Adipose tissue (tissue), 3 donors: ENCODE measurements at regions not wholly inside any gene's neighbourhood (a gene's known extent, or its start where the extent isn't known, plus 50 kb on each side); places are given as distances from the start of the nearest gene placed in this dataset.

Experiments
- H3K27ac ChIP-seq: one replicate; pipeline ENCODE4 v1.5.1; 2013; ENCODE audit warnings: low read depth, low read length
- WGBS, 3 donors: extraction: QIAGEN DNeasy Blood & Tissue Kit; methylation state at CpG; one replicate each; pipeline ENCODE4 v1.1.7; 2013; 5-methylcytosine and 5-hydroxymethylcytosine counted together
- donor health status: healthy with polysubstance abuse.
- donor health status: Bipolar disorder and iron deficiency.
- donor health status: healthy.

DNA sequence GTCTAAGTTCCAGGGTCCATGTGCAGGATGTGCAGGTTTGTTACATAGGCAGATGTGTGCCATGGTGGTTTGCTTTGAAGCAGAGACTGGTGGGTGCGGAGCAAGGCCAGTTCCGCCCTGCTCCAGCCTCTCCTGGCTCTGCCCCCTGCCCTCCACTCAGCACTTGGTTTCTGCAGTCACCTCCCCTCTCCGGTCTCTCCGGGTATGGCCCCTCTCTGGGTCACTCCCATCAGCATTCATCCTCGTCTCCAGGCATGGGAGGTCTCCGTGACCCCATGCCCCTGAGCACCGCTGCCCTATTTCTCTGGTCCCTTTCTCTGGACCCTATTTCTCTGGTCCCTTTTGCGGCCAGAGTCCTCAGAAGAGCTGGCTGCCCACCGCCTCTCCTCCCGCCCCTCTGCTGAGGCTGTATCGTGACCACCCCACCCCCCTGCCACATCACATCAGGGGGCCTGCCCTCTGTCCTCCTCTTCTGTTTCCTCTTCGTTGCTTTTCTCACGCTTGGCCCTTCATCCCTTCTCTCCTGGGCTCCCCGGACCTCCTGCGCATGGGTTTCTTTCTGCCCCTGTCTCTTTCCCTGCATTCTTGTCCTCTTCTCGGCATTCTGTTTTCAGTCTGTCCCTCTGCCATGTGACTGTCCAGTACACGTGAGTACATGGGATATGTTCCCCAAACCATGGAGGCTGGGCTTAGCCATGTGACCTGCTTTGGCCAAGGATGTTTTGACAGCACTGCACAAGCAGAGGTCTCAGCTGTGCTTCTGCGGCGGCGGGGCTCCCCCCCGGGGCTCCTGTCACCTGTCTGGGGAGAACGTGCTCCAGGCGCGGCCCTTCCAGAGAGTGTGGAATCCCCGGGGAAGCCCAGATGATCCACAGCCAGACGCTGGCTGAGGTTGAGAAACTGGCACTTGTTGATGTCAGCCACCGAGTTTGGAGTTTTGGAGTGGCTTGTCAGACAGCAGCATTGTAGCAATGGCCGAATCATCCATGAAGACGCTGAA is 54.4 kb upstream of the C1orf174 start:
- 31 to 43% (median 36%) methylated on average over 29 of the region's 29 CpGs for WGBS, 3 donors
- no peak overlapping the region for H3K27ac ChIP-seq

DNA sequence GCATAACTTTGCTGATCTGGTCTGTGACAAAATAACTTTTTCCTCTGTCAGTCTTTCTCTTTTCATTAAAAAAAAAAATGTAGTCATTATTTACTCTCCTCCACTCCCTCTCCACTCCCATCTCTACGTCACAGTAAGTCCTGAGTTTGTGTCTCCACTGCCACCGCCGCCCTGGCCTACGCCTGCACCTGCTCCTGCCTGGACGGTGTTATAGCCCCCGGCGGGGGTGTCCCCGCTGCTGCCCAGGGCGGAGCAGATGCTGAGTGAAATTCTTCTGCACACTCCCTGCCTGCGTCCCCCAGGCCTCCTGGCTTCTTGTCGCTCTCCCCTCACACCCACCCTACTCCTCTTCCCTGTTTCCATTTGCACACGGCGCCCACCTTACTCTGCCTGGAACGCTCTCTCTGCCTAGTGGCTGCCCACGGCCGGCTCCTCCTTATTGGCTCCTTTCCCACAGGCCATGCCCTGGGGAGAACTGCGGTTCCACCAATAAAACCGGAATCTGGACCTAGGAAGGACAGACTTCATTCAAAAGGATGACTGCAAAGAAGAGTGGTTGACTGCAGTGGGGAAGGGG is 55.2 kb upstream of the C1orf174 start:
- WGBS, 3 donors, result 63 to 66% (median 66%) methylated on average over 18 of the region's 18 CpGs
- no peak overlapping the region for H3K27ac ChIP-seq

DNA sequence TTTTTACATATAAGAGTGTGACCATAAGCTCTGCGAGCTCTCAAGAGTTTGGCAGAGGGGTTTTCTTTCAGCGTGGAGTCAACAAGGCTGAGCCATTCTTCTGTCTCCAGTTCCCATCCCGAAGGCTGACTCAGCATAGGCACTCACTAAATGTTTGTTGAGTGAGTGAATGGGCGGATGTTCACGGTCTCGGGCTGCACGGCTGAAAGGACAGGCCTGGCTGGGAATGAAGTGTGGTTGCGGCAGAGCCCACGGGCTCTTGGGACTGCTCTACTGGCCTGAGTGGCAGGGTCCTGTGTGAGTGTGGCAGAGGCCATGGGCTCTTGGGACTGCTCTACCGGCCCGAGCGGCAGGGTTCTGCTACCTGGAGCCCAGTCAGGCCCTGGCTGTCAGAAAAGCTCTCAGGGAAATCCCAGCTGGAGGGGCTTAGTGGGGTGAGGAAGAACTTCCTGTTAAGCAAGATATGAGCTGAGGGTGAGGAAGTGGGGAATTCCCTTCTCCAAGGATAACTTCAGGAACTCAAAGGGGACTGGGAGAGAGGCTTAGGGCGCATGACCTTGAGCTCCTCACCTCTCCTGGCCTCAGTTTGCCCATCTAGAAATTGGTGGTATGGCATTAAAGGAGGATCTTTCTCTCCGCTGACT is 56.6 kb upstream of the C1orf174 start:
- WGBS, 3 donors, result 65 to 77% (median 73%) methylated on average over 14 of the region's 14 CpGs
- H3K27ac ChIP-seq, result no peak overlapping the region

DNA sequence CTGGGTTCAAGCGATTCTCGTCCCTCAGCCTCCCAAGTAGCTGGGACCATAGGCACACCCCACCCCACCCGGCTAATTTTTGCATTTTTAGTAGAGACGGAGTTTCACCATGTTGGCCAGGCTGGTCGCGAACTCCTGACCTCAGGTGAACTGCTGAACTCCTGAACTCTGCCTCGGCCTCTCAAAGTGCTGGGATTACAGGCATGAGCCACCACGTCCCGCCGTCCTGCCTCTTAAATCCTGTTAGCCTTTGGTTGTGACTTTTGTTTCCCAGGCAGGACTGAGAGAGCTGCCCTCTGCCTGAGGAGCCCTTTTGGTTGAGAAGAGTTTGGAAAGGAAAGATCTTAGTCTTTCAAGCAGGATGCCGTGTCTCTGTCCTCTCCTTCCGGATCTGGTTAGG is 59.3 kb upstream of the C1orf174 start:
- no peak overlapping the region for H3K27ac ChIP-seq
- 73 to 77% (median 77%) methylated on average over 12 of the region's 12 CpGs for WGBS, 3 donors

DNA sequence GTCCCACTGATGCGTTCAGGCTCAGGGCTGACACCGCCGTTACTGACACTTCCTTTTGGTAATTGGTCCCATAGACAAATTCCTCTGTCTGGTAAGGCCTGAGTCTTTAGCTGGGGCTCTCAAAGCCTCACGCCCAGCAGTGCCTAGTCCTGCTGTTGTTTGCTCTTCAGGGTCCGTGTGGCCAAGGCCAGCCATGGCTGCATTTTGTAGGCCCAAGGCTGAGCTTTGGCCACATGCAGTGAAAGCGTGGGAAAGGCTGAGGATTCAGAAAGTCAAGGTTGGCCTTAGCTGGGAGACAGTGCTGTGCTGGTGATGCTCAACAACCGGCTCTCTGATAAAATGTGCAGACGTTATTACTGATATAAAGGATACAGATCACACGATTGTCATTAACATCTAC is 63.5 kb upstream of the C1orf174 start:
- H3K27ac ChIP-seq, result no peak overlapping the region
- 76 to 86% (median 85%) methylated on average over 9 of the region's 9 CpGs for WGBS, 3 donors

GRCh38 chr1:3965693-3966092 is 65.6 kb upstream of the C1orf174 start:
- no peak overlapping the region for H3K27ac ChIP-seq
- WGBS, 3 donors, result 81 to 95% (median 95%) methylated on average over 6 of the region's 6 CpGs

- no peak overlapping the region for H3K27ac ChIP-seq
- 48 to 63% (median 54%) methylated on average over 10 of the region's 10 CpGs for WGBS, 3 donors
Measured at GRCh38 chr1:3968851-3969250, 68.8 kb upstream of the C1orf174 start.

DNA sequence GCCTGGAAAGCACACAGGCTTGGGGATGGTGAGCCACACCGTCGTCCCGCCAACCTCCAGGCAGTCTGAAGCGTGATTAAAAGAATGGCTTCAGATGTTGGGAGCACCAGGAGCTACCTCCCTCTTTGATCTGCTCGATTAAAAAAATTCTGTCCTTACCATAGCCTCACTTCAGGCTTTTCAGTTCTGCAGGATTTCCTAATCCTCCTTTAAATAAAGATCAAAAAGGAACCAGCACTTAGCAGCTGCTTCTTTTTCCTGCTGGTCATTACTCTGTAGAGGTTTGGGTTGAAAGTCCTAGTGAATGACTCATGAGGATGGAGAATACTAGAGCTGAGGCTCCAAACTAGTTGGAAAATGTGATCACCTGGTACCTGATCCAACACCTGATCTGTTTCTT is 71.9 kb upstream of the C1orf174 start:
- no peak overlapping the region for H3K27ac ChIP-seq
- 59 to 83% (median 74%) methylated on average over 5 of the region's 5 CpGs for WGBS, 3 donors

- WGBS, 3 donors, result 75 to 85% (median 82%) methylated on average over 25 of the region's 25 CpGs
Measured at GRCh38 chr1:3975903-3976630, 76.0 kb upstream of the C1orf174 start.

GRCh38 chr1:3976821-3977220 is 76.7 kb upstream of the C1orf174 start:
- H3K27ac ChIP-seq, result no peak overlapping the region
- WGBS, 3 donors, result 83 to 93% (median 91%) methylated on average over 23 of the region's 23 CpGs

More at GRCh38 chr1:3975903-3976630, 76.0 kb upstream of the C1orf174 start:
- H3K27ac ChIP-seq, result no peak overlapping the region

DNA sequence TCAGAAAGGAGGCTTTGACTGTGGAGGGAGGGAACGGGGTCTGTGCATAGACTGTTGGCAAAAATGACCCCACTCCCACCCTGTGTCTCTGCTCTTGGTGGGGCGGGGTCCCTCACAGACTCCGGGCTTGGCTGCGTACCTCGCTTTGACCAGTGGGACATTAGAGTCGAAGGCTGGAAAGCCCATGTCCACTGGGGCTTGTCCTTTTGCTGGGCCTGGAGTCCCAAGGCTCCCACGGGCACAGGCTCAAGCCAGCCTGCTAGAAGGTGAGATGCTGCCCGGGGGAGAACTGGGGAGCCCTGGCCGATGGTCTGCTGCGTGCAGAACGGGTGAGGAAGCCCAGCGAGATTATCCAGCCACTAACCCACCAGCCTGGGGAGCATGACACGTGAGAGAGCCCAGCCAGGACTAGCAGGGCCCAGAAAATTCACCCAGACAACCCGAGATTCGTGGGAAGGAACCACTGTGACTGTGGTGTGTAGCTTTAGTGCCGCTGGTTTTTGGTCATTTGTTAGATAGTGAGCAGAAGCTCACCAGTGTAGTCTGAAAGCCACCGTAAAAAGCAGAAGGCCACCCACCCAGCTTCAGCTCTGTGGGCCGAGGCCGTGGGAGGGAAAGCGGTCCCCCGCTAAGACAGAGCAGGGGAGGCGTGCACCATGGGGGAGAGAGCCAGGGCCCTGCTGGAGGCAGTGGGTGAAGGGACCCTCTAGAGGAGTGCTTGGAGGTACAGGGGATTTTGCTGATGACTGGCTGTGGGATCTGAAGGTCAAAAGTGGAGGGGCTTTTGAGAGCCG is 78.3 kb upstream of the C1orf174 start:
- H3K27ac ChIP-seq, result no peak overlapping the region
- 71 to 78% (median 74%) methylated on average over 23 of the region's 23 CpGs for WGBS, 3 donors

GRCh38 chr1:3978990-3979325 is 78.9 kb upstream of the C1orf174 start:
- H3K27ac ChIP-seq, result no peak overlapping the region
- WGBS, 3 donors, result 37 to 56% (median 46%) methylated on average over 9 of the region's 9 CpGs

GRCh38 chr1:3981261-3981660 is 81.2 kb upstream of the C1orf174 start:
- H3K27ac ChIP-seq, result no peak overlapping the region
- WGBS, 3 donors, result 54 to 65% (median 57%) methylated on average over 5 of the region's 5 CpGs

- WGBS, 3 donors, result 39 to 47% (median 47%) methylated on average over 12 of the region's 12 CpGs
- no peak overlapping the region for H3K27ac ChIP-seq
Measured at GRCh38 chr1:3981746-3982505, 81.9 kb upstream of the C1orf174 start.

- no peak overlapping the region for H3K27ac ChIP-seq
- WGBS, 3 donors, result 53 to 73% (median 59%) methylated on average over 9 of the region's 9 CpGs
Measured at GRCh38 chr1:3983181-3983580, 83.1 kb upstream of the C1orf174 start.

DNA sequence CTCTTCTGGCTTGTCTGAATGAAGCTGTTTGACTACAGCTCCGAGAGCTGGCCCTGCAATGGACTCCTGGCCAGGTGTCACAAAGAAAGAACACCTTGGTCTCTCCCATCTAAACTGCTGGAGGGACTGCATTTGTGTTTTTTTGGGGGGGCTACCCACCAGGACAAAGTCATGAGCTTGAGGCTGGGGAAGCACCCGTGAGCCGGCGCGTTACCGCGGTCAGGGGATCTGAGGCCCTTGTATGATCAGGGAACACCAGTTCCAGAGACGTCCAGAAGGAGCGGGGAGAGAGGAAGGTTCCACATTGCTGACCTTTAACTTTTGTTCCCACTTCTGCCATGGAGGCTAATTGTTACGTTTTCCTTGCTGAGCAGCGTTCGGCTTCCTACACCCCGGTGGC is 84.5 kb upstream of the C1orf174 start:
- WGBS, 3 donors, result 79 to 84% (median 79%) methylated on average over 13 of the region's 13 CpGs
- no peak overlapping the region for H3K27ac ChIP-seq

- no peak overlapping the region for H3K27ac ChIP-seq
- 67 to 79% (median 75%) methylated on average over 13 of the region's 13 CpGs for WGBS, 3 donors
Measured at GRCh38 chr1:3986686-3987218, 86.7 kb upstream of the C1orf174 start.
